ENCODE measurements at regions not wholly inside any gene's neighbourhood (a gene's known extent, or its start where the extent isn't known, plus 50 kb on each side); places are given as distances from the start of the nearest gene placed in this dataset.
"Not testable (repeated sequence)": the region's sequence is repeated elsewhere in the genome, so short reads cannot be mapped to it uniquely, and the experiment has no call there.

DNA sequence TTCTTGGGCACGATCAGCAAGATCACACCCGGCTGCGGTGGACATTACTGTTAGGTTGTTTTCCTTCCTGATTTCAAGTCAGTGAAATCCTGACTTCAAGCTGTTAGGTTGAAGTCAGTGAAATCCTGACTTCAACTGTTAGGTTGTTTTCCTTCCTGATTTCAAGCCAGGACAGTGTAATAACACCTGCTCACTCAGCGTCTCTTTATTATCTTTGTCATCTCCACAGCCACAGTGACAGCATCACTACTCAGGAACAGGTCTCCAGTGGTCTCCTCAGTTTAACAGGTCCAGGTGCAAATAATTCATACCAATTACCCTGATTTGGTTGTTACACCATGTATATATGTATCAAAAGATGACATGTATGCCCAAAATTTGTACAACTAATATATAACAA lies 208.1 kb upstream of the REG3G start:
- TF ChIP-seq, protein P1, sequence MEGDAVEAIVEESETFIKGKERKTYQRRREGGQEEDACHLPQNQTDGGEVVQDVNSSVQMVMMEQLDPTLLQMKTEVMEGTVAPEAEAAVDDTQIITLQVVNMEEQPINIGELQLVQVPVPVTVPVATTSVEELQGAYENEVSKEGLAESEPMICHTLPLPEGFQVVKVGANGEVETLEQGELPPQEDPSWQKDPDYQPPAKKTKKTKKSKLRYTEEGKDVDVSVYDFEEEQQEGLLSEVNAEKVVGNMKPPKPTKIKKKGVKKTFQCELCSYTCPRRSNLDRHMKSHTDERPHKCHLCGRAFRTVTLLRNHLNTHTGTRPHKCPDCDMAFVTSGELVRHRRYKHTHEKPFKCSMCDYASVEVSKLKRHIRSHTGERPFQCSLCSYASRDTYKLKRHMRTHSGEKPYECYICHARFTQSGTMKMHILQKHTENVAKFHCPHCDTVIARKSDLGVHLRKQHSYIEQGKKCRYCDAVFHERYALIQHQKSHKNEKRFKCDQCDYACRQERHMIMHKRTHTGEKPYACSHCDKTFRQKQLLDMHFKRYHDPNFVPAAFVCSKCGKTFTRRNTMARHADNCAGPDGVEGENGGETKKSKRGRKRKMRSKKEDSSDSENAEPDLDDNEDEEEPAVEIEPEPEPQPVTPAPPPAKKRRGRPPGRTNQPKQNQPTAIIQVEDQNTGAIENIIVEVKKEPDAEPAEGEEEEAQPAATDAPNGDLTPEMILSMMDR (IDR thresholded peaks at IDR 0.05): no peak
- H3K9me3 Mint-ChIP-seq: peaks cover 17% of the 10 kb centered on the region
- no peaks in the 10 kb centered on the region for H3K4me1 Mint-ChIP-seq (ENCODE audit: low read depth)
- no peaks in the 10 kb centered on the region for H3K36me3 Mint-ChIP-seq (ENCODE audit: low read depth)
- H3K4me3 Mint-ChIP-seq: no peak overlapping the region
- DNase-seq: no peak
- no peak overlapping the region for H3K27ac Mint-ChIP-seq
- no peaks in the 10 kb centered on the region; the same call in 1 of the 2 replicates for H3K27me3 Mint-ChIP-seq (ENCODE audit: insufficient read depth)

DNA sequence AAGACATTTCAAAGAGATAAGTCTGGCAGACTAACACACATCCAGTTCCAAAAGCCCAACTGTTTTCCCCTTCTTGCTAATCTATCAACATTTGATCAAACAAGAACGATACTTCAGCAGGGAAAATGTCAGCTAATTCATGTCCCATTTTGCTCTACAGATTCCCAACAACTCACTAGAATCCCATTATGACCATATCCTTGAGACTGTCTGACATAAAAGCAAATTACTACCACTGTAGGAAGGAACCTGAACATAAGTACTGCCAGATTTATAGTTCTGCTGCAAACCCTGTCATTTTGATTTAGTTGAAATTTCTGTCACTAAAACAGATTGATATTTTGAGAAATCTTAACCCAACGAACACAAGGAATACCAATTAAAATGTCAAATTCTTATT lies 193.0 kb upstream of the REG3G start:
- Mint-ChIP-seq H3K27ac (no peak overlapping the region), H3K9me3 (peaks cover 9% of the 10 kb centered on the region), H3K36me3 (ENCODE audit: low read depth) (no peaks in the 10 kb centered on the region), H3K4me1 (ENCODE audit: low read depth) (no peaks in the 10 kb centered on the region), H3K4me3 (no peak overlapping the region), H3K27me3 (ENCODE audit: insufficient read depth) (no peaks in the 10 kb centered on the region)
- TF ChIP-seq, protein P1 (IDR thresholded peaks at IDR 0.05): no peak
- no peak for DNase-seq

DNA sequence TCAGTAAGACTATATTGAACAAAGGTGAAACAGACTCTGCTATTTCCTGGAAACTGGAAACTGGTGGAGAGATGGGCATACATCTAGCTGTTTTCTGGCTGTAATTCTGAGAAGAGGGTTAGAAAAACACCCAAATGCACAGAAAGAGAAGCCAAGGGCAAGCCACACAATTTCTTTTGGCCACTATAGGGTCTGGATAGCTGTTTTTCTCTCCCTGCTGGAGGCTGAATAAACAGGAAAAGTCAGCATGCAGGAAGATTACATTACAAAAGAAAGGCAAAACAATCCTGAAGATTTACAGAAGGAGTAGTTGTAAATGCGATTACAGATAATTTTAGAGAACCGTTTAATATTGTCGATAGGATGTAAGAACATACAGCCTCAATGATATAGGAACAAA lies 186.2 kb upstream of the REG3G start:
- TF ChIP-seq, protein P1 (IDR thresholded peaks at IDR 0.05): no peak
- no peak overlapping the region for H3K4me3 Mint-ChIP-seq
- no peaks in the 10 kb centered on the region for H3K36me3 Mint-ChIP-seq (ENCODE audit: low read depth)
- no peak for DNase-seq
- H3K4me1 Mint-ChIP-seq (ENCODE audit: low read depth): no peaks in the 10 kb centered on the region
- peaks cover 28% of the 10 kb centered on the region for H3K9me3 Mint-ChIP-seq
- no peaks in the 10 kb centered on the region; the same call in 1 of the 2 replicates for H3K27me3 Mint-ChIP-seq (ENCODE audit: insufficient read depth)
- H3K27ac Mint-ChIP-seq: no peak overlapping the region

DNA sequence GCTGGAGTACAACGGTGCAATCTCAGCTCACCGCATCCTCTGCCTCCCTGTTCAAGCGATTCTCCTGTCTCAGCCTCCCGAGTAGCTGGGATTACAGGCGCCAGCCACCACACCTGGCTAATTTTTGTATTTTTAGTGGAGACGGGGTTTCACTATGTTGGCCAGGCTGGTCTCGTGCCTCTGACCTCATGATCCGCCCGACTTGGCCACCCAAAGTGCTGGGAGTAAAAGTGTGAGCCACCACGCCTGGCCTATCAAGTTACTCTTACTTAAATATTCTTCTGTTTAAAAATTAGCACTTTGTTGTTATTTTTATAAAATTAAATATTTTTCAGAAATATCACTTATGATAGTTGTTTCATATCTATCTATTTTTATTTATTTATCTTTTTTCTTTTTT lies 185.2 kb upstream of the REG3G start:
- H3K27ac Mint-ChIP-seq; H3K36me3 Mint-ChIP-seq (ENCODE audit: low read depth); H3K27me3 Mint-ChIP-seq (ENCODE audit: insufficient read depth); H3K4me3 Mint-ChIP-seq; DNase-seq; H3K4me1 Mint-ChIP-seq (ENCODE audit: low read depth): not testable (repeated sequence)
- H3K9me3 Mint-ChIP-seq: peaks cover 28% of the 10 kb centered on the region

DNA sequence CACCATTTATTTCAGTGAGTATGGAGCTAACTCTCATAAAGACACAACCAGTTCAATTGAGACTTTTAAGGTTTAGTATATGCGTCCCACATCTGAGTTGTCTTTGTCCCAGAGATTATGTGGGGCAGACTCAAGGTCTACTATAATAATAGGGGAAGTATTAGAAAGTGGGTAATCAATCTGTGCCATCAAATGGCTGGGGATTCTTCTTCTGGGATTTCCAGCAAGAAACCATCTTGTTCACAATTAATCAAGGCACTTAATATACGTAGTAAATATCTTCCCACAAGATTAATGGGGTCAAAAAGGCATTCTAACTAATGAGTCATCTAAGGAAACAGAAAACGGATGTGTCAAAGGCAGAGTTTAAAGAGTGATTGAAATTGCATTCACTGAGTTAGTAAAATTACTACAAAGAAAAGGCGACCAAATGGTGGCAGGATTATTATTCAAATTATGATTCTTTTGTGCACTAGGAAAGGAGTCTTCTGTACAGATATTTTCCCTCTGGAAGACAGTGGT lies 179.8 kb upstream of the REG3G start:
- Mint-ChIP-seq H3K27ac (no peak overlapping the region), H3K9me3 (peaks cover 25% of the 10 kb centered on the region), H3K36me3 (ENCODE audit: low read depth) (no peaks in the 10 kb centered on the region), H3K27me3 (ENCODE audit: insufficient read depth) (no peaks in the 10 kb centered on the region; the same call in none of the 2 replicates), H3K4me1 (ENCODE audit: low read depth) (no peaks in the 10 kb centered on the region), H3K4me3 (no peak overlapping the region)
- TF ChIP-seq, protein P1 (IDR thresholded peaks at IDR 0.05): no peak
- no peak for DNase-seq

DNA sequence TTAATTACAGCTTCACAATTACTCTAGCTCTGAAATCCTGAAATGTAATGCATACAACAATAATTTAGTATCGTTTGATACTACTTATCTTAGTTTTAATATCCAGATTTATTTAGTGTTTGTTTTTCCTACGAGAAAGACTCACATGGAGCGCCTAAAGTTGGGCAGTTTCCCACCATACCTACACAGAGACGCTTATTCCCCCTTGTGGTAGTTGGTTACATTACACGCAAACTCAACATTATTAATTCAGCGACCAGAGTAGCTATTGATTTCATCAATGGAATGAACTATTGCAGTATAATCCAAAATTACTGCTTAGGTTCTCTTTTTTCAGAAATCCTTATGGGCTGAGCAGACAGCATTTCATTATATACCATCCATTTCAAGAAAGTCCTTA lies 164.0 kb upstream of the REG3G start:
- H3K36me3 Mint-ChIP-seq (ENCODE audit: low read depth): peaks cover 6% of the 10 kb centered on the region; the same call in 1 of the 2 replicates
- no peak for DNase-seq
- H3K9me3 Mint-ChIP-seq: peaks cover 25% of the 10 kb centered on the region
- H3K4me3 Mint-ChIP-seq: no peak overlapping the region
- H3K27ac Mint-ChIP-seq: no peak overlapping the region
- no peaks in the 10 kb centered on the region for H3K27me3 Mint-ChIP-seq (ENCODE audit: insufficient read depth)
- H3K4me1 Mint-ChIP-seq (ENCODE audit: low read depth): no peaks in the 10 kb centered on the region
- TF ChIP-seq, protein P1 (IDR thresholded peaks at IDR 0.05): peak; percentile 61

Measured in HFFc6 (cell line).